Aorta (tissue), 5 donors: ENCODE measurements at regions not wholly inside any gene's neighbourhood (a gene's known extent, or its start where the extent isn't known, plus 50 kb on each side); places are given as distances from the start of the nearest gene placed in this dataset.

Experiments used
- ATAC-seq: fragments of 200-7000 bp; cut with Tn5 transposase; one replicate; pipeline ENCODE4 v1.9.1; 2022; ENCODE audit warnings: moderate library complexity; ENCODE audit not compliant: low FRiP score
- DNase-seq, 2 donors: peaks; one replicate each; pipeline ENCODE4 v3.0.0-alpha.2; 2020
- H3K27ac ChIP-seq, 2 donors: one replicate each; pipeline ENCODE4 v1.5.1; 2013; ENCODE audit warnings: low read length in 2 of 2, mild to moderate bottlenecking in 2 of 2, moderate library complexity in 2 of 2, control low read depth in 1 of 2, inconsistent platforms in 1 of 2, low read depth in 1 of 2
- H3K27me3 ChIP-seq, 2 donors: one replicate each; pipeline ENCODE4 v1.6.1; 2013; ENCODE audit warnings: control low read depth in 1 of 2, low read length in 1 of 2, mild to moderate bottlenecking in 1 of 2, moderate library complexity in 1 of 2; ENCODE audit not compliant: insufficient read depth in 2 of 2, control insufficient read depth in 1 of 2
- H3K36me3 ChIP-seq, 2 donors: one replicate each; pipeline ENCODE4 v1.6.1; 2013; ENCODE audit warnings: control low read depth in 1 of 2, low read length in 1 of 2, mild to moderate bottlenecking in 1 of 2; ENCODE audit not compliant: insufficient read depth in 2 of 2, control insufficient read depth in 1 of 2
- H3K4me1 ChIP-seq, 2 donors: one replicate each; pipeline ENCODE4 v1.6.1; 2013; ENCODE audit warnings: low read length in 2 of 2, control low read depth in 1 of 2, mild to moderate bottlenecking in 1 of 2, moderate library complexity in 1 of 2; ENCODE audit not compliant: insufficient read depth in 2 of 2, control insufficient read depth in 1 of 2
- H3K4me3 ChIP-seq, 2 donors: one replicate each; pipeline ENCODE4 v1.5.1; 2013; ENCODE audit warnings: low read length in 2 of 2, control low read depth in 1 of 2, mild to moderate bottlenecking in 1 of 2
- H3K9me3 ChIP-seq: one replicate; pipeline ENCODE4 v1.6.1; 2013; ENCODE audit warnings: mild to moderate bottlenecking, low read length; ENCODE audit not compliant: control insufficient read depth
- WGBS, 2 donors: extraction: QIAGEN DNeasy Blood & Tissue Kit; methylation state at CpG; one replicate each; pipeline ENCODE4 v1.1.7; 2013; 5-methylcytosine and 5-hydroxymethylcytosine counted together
- intact Hi-C, 2 donors: fragments of 100-400 bp; cut with DNase I; formaldehyde crosslinking; loops; one replicate each; pipeline versions ENCODE4 v1.14.2 to v1.15.0; 2022
- donor health status: healthy with polysubstance abuse.
- donor health status: Bipolar disorder and iron deficiency.
- donor health status: DM: no; HTN: no; CAD: no.
- donor health status: DM: no; HTN: no; CAD: no.
- donor health status: DM: yes; HTN: yes; CAD: no.

- Histone ChIP-seq H3K4me3 (no peak overlapping the region), H3K27me3 (peaks cover 0 to 2% of the 10 kb centered on the region in 2 donors), H3K9me3 (no peaks in the 10 kb centered on the region), H3K4me1 (no peaks in the 10 kb centered on the region), H3K36me3 (no peaks in the 10 kb centered on the region), H3K27ac (no peak overlapping the region)
- intact Hi-C loops, result no loop called here
- WGBS, 2 donors, result 73 to 83% methylated on average over 4 of the region's 4 CpGs
- DNase-seq (no peak), ATAC-seq (no peak)
These were observed 102.4 kb upstream of the RASGRP1 start for GRCh38 chr15:38666865-38667510.

GRCh38 chr15:38667890-38668850, 103.6 kb upstream of the RASGRP1 start:
- no peaks in the 10 kb centered on the region for H3K36me3 ChIP-seq
- no peak overlapping the region for H3K27ac ChIP-seq
- H3K9me3 ChIP-seq, result no peaks in the 10 kb centered on the region
- H3K4me1 ChIP-seq, result no peaks in the 10 kb centered on the region
- no peak for ATAC-seq
- no peak for DNase-seq
- peaks cover 0 to 2% of the 10 kb centered on the region in 2 donors for H3K27me3 ChIP-seq
- WGBS, 2 donors, result 74 to 78% methylated on average over 5 of the region's 5 CpGs
- intact Hi-C loops, result no loop called here
- H3K4me3 ChIP-seq, result no peak overlapping the region

GRCh38 chr15:38668898-38669391, 104.3 kb upstream of the RASGRP1 start:
- H3K9me3 ChIP-seq, result no peaks in the 10 kb centered on the region
- no peaks in the 10 kb centered on the region for H3K4me1 ChIP-seq
- ATAC-seq (no peak), DNase-seq (no peak)
- 30 to 42% methylated on average over 8 of the region's 8 CpGs for WGBS, 2 donors
- intact Hi-C loops, result no loop called here
- H3K4me3 ChIP-seq, result no peak overlapping the region
- H3K27ac ChIP-seq, result no peak overlapping the region
- no peaks in the 10 kb centered on the region for H3K36me3 ChIP-seq
- H3K27me3 ChIP-seq, result peaks cover 0 to 2% of the 10 kb centered on the region in 2 donors

GRCh38 chr15:38670128-38671005, 105.8 kb upstream of the RASGRP1 start:
- intact Hi-C loops, result no loop called here
- Histone ChIP-seq H3K4me3 (no peak overlapping the region), H3K27ac (no peak overlapping the region), H3K4me1 (no peaks in the 10 kb centered on the region), H3K36me3 (no peaks in the 10 kb centered on the region), H3K27me3 (peaks cover 0 to 2% of the 10 kb centered on the region in 2 donors), H3K9me3 (no peaks in the 10 kb centered on the region)
- DNase-seq, result no peak
- 94 to 95% methylated on average over 3 of the region's 3 CpGs for WGBS, 2 donors
- ATAC-seq, result no peak

- H3K9me3 ChIP-seq, result no peaks in the 10 kb centered on the region
- H3K4me1 ChIP-seq, result no peaks in the 10 kb centered on the region
- DNase-seq, result no peak
- no peak overlapping the region for H3K27ac ChIP-seq
- no peak for ATAC-seq
- H3K4me3 ChIP-seq, result no peak overlapping the region
- peaks cover 0 to 2% of the 10 kb centered on the region in 2 donors for H3K27me3 ChIP-seq
- no peaks in the 10 kb centered on the region for H3K36me3 ChIP-seq
- 93 to 94% methylated on average over 2 of the region's 2 CpGs for WGBS, 2 donors
- intact Hi-C loops, result no loop called here
These were observed 106.4 kb upstream of the RASGRP1 start for GRCh38 chr15:38671006-38671387.

GRCh38 chr15:38671675-38672254, 107.2 kb upstream of the RASGRP1 start:
- 89 to 90% methylated on average over 6 of the region's 6 CpGs for WGBS, 2 donors
- H3K27me3 ChIP-seq, result peaks cover 0 to 2% of the 10 kb centered on the region in 2 donors
- ATAC-seq (no peak), DNase-seq (no peak)
- intact Hi-C loops, result no loop called here
- no peaks in the 10 kb centered on the region for H3K9me3 ChIP-seq
- H3K4me1 ChIP-seq, result no peaks in the 10 kb centered on the region
- H3K4me3 ChIP-seq, result no peak overlapping the region
- no peaks in the 10 kb centered on the region for H3K36me3 ChIP-seq
- H3K27ac ChIP-seq, result no peak overlapping the region

GRCh38 chr15:38672273-38672672, 107.7 kb upstream of the RASGRP1 start:
- H3K9me3 ChIP-seq, result no peaks in the 10 kb centered on the region
- no peaks in the 10 kb centered on the region for H3K36me3 ChIP-seq
- 83 to 94% methylated on average over 1 of the region's 1 CpG for WGBS, 2 donors
- intact Hi-C loops, result no loop called here
- H3K4me1 ChIP-seq, result no peaks in the 10 kb centered on the region
- DNase-seq, result no peak
- no peak for ATAC-seq
- H3K4me3 ChIP-seq, result no peak overlapping the region
- peaks cover 0 to 2% of the 10 kb centered on the region in 2 donors for H3K27me3 ChIP-seq
- no peak overlapping the region for H3K27ac ChIP-seq
